Prostate gland (tissue), 2 donors: ENCODE measurements at regions not wholly inside any gene's neighbourhood (a gene's known extent, or its start where the extent isn't known, plus 50 kb on each side); places are given as distances from the start of the nearest gene placed in this dataset.

Experiments used
- DNase-seq: peaks from one replicate; pipeline ENCODE4 v3.0.0-alpha.2; 2019; ENCODE audit warnings: low spot score
- H3K27ac ChIP-seq, 2 donors: fragments of 200-600 bp; sonication (generic); 2 replicates each; pipeline ENCODE4 v1.5.1; 2017 to 2019
- H3K27me3 ChIP-seq: fragments of 200-600 bp; sonication (generic); replicated peaks from 2 replicates; pipeline ENCODE4 v1.5.1; 2019; ENCODE audit not compliant: insufficient read depth
- H3K36me3 ChIP-seq, 2 donors: fragments of 200-600 bp; sonication (generic); 1 replicate in 1 of 2; 2 replicates in 1 of 2; pipeline versions ENCODE4 v1.5.1 to v1.8.1; 2017 to 2019
- H3K4me1 ChIP-seq: fragments of 200-600 bp; sonication (generic); replicated peaks from 2 replicates; pipeline ENCODE4 v1.5.1; 2019
- H3K4me3 ChIP-seq, 2 donors: fragments of 200-600 bp; sonication (generic); 2 replicates each; pipeline ENCODE4 v1.5.1; 2017 to 2019
- H3K9me3 ChIP-seq: fragments of 200-600 bp; sonication (generic); 2 replicates; pipeline ENCODE4 v1.5.1; 2017
- CTCF ChIP-seq, 4 experiments: fragments of 200-600 bp in 2 of 4; fragments of 450-650 bp in 2 of 4; sonication (generic) in 2 of 4; IDR thresholded peaks; 1 replicate in 3 of 4; 2 replicates in 1 of 4; pipeline ENCODE4 v1.5.1; 2016 to 2019; ENCODE audit warnings: antibody characterized with exemption in 4 of 4, mild to moderate bottlenecking in 2 of 4, moderate library complexity in 2 of 4
- POLR2A ChIP-seq: fragments of 450-650 bp; IDR thresholded peaks from one replicate; pipeline ENCODE4 v1.6.1; 2016; ENCODE audit warnings: antibody characterized with exemption, mild to moderate bottlenecking
- POLR2AphosphoS5 ChIP-seq: sonication (generic); formaldehyde crosslinking; IDR thresholded peaks from one replicate; pipeline ENCODE4 v1.6.1; 2017; ENCODE audit warnings: antibody characterized with exemption
- WGBS: methylation state at CpG from one replicate; pipeline ENCODE4 v1.1.5; 2018; 5-methylcytosine and 5-hydroxymethylcytosine counted together
- intact Hi-C: fragments of 100-400 bp; cut with DNase I; formaldehyde crosslinking; loops from one replicate; pipeline ENCODE4 v1.14.2; 2022

GRCh38 chr2:156005531-156005930 is 327.0 kb downstream of the NR4A2 start:
- DNase-seq: no peak
- Histone ChIP-seq H3K9me3 (no peaks in the 10 kb centered on the region), H3K4me1 (no peaks in the 10 kb centered on the region), H3K27ac (no peak overlapping the region), H3K27me3 (no peaks in the 10 kb centered on the region), H3K36me3 (no peaks in the 10 kb centered on the region), H3K4me3 (no peak overlapping the region)
- WGBS: 94% methylated on average over 6 of the region's 7 CpGs
- intact Hi-C loops: no loop called here
- TF ChIP-seq CTCF (IDR thresholded peaks at IDR 0.05) (no peak), POLR2A (no peak), POLR2AphosphoS5 (no peak)

- 92% methylated on average over 5 of the region's 5 CpGs for WGBS
- Histone ChIP-seq H3K4me1 (no peaks in the 10 kb centered on the region), H3K9me3 (no peaks in the 10 kb centered on the region), H3K36me3 (no peaks in the 10 kb centered on the region), H3K4me3 (no peak overlapping the region), H3K27me3 (no peaks in the 10 kb centered on the region), H3K27ac (no peak overlapping the region)
- intact Hi-C loops: no loop called here
- no peak for DNase-seq
- TF ChIP-seq POLR2A (no peak), POLR2AphosphoS5 (no peak), CTCF (IDR thresholded peaks at IDR 0.05) (no peak)
Measured at GRCh38 chr2:156004459-156004858, 328.1 kb downstream of the NR4A2 start.

GRCh38 chr2:156003780-156004179 is 328.7 kb downstream of the NR4A2 start:
- no peaks in the 10 kb centered on the region for H3K9me3 ChIP-seq
- no peak overlapping the region for H3K27ac ChIP-seq
- H3K4me1 ChIP-seq: no peaks in the 10 kb centered on the region
- TF ChIP-seq CTCF (IDR thresholded peaks at IDR 0.05): no peak
- TF ChIP-seq POLR2A: no peak
- TF ChIP-seq POLR2AphosphoS5: no peak
- no peaks in the 10 kb centered on the region for H3K36me3 ChIP-seq
- intact Hi-C loops: no loop called here
- no peaks in the 10 kb centered on the region for H3K27me3 ChIP-seq
- 86% methylated on average over 4 of the region's 4 CpGs for WGBS
- DNase-seq: no peak
- no peak overlapping the region for H3K4me3 ChIP-seq

- H3K9me3 ChIP-seq: no peaks in the 10 kb centered on the region
- TF ChIP-seq POLR2AphosphoS5: no peak
- TF ChIP-seq CTCF (IDR thresholded peaks at IDR 0.05): no peak
- TF ChIP-seq POLR2A: no peak
- no peak for DNase-seq
- H3K27me3 ChIP-seq: no peaks in the 10 kb centered on the region
- no peak overlapping the region for H3K4me3 ChIP-seq
- H3K27ac ChIP-seq: no peak overlapping the region
- no peaks in the 10 kb centered on the region for H3K36me3 ChIP-seq
- no peaks in the 10 kb centered on the region for H3K4me1 ChIP-seq
- 88% methylated on average over 1 of the region's 1 CpG for WGBS
- intact Hi-C loops: no loop called here
Measured at GRCh38 chr2:156001851-156002250, 330.7 kb downstream of the NR4A2 start.

GRCh38 chr2:155997538-155997937 is 335.0 kb downstream of the NR4A2 start:
- Histone ChIP-seq H3K27me3 (no peaks in the 10 kb centered on the region), H3K9me3 (no peaks in the 10 kb centered on the region), H3K27ac (no peak overlapping the region), H3K4me3 (no peak overlapping the region), H3K4me1 (no peaks in the 10 kb centered on the region), H3K36me3 (no peaks in the 10 kb centered on the region)
- TF ChIP-seq CTCF (IDR thresholded peaks at IDR 0.05): no peak
- no peak for TF ChIP-seq POLR2A
- TF ChIP-seq POLR2AphosphoS5: no peak
- no peak for DNase-seq
- WGBS: 78% methylated on average over 2 of the region's 2 CpGs
- intact Hi-C loops: no loop called here
